Anterior cingulate cortex (tissue), 58 donors: ENCODE measurements at regions not wholly inside any gene's neighbourhood (a gene's known extent, or its start where the extent isn't known, plus 50 kb on each side); places are given as distances from the start of the nearest gene placed in this dataset.

Source experiments
- DNase-seq, 58 donors: peaks; one replicate each; lab custom pipeline; 2025; lab: John Stamatoyannopoulos, UW

DNA sequence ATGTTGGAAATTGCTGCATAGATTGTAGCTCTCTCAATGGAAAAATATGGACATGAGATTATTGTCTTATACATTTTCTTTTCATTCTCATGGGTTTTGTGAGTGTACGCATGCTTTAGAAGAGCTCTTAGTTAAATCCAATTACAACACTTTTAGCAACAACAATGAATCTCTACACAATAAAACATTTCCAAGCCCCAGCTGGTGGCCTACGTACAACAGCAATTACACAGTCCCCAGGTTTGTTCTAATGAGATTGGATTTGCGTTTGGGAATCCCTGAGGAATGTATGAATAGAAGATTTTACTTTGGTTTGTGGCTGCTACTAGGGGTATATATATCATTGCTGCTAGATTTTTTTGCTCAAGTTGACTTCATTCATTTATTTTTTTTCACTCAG is 98.6 kb downstream of the FHDC1 start:
- no peak for DNase-seq

DNA sequence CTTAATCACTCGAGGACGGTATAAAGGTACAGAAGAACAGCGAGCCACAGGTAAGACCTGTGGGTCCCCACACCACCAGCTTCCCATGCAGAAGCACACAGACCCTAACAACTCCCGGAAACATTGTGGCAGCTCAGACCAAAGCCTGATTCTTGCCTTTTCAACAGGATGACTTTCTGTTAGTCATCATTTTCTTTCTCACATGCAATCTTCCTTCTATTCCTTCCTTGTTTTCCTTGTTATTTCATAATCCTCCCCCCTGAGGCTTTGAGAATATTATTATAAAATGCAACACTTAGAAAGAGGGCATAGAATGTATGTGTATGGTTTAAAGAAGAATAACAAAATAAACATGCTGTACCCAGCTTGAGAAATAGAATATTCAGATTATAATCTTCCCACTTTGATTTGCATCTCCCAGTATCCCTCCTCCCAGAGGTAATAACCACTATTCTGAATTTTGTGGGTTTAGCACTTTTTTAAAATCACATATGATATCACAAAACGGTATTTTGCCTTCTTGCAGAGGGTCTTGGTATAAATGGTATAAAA is 100.9 kb downstream of the FHDC1 start:
- DNase-seq = no peak

DNA sequence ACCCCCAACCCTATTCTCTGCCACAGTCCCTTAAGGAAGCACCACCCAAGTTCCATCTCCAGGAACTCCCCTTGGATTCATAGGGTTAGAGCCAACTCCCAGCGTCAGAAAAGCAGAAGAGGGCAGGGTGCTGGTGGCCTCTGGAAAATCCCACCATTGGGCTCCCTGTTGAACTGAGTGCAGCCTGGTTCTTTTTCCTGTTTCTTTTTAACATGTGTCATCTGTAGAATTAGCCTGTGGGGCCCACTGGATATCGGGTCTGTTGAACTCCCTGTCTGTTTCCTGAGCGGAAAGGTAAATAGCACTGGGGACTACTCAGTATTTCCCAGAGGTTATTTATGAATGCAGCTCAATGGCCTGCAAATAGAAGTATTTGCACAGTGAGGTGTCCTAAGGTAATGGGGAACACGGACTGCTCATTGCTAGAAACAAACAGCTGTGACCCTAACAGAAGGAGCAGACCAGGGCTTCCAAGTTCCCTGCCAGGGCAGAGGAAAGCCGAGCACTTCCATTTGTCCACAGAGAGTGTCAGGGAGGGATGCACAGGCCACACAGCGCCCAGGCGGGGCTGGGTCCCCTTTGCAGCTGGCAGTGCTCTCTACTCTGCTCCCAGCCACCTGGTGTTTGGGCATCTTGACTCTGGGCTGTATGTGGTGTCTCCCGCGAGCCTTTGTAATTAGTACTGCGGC is 102.6 kb downstream of the FHDC1 start:
- no peak for DNase-seq

DNA sequence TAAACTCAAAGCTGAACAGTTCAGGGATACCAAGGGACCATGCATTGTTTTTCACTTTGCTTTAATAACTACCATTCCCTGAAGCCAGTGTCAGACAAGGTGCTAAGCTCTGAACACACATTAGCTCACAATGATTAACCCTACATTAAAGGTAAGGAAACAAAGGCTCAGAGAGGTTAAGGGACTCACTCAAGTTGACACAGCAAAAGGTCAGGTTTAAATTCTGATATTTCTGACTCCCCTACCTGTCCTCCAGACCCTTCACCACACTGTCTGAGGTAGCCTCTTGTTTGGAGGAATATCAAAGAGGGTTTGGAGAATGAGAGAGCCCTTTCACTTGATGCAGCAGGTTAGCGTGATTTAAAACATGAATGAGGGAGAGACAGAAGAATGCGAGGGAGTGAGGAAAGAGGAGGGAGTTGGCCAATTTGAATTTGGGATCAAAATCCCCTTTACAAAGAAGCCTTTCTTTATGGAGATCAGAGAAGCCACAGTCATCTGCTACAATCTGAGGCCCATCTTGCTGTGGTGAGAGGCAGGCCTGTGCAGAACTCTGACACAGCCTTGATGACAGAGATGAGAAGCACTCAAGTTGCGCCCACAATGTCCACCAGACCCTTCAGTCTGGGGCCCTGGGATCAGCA is 103.5 kb downstream of the FHDC1 start:
- DNase-seq = no peak

DNA sequence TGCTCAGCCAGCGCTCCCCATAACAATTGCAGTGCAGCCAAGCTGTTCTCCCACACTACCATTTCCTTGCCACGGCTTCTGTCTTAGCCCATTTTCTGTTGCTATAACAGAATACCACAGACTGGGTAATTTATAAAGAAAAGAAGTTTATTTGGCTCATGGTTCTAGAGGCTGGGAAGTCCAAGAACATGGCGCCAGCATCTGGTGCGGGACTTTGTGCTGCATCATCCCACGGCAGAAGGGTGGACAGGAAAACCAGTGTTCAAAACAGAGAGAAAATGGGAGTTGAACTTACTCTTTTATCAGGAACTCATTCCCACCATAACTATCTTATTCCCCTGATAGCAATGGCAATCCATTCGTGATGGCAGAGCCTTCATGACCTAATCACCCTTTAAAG is 104.6 kb downstream of the FHDC1 start:
- DNase-seq = peak in 4 of 58 donors; percentile 4 to 14 (median 10)

DNA sequence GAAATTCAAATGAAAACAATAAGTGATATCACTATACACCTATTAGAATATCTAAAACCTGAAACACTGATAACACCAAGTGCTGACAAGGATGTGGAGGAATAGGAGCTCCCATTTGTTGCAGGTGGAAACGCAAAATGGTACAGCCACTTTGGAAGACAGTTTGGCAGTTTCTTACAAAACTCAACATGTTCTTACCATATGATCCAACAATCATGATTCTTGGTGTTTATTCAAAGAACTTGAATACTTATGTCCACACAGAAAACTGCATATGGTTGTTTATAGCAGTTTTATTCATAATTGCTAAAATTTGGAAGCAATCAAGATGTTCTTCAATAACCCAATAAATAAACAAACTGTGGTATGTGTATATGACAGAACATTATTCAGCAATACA is 107.9 kb downstream of the FHDC1 start:
- no peak for DNase-seq

DNA sequence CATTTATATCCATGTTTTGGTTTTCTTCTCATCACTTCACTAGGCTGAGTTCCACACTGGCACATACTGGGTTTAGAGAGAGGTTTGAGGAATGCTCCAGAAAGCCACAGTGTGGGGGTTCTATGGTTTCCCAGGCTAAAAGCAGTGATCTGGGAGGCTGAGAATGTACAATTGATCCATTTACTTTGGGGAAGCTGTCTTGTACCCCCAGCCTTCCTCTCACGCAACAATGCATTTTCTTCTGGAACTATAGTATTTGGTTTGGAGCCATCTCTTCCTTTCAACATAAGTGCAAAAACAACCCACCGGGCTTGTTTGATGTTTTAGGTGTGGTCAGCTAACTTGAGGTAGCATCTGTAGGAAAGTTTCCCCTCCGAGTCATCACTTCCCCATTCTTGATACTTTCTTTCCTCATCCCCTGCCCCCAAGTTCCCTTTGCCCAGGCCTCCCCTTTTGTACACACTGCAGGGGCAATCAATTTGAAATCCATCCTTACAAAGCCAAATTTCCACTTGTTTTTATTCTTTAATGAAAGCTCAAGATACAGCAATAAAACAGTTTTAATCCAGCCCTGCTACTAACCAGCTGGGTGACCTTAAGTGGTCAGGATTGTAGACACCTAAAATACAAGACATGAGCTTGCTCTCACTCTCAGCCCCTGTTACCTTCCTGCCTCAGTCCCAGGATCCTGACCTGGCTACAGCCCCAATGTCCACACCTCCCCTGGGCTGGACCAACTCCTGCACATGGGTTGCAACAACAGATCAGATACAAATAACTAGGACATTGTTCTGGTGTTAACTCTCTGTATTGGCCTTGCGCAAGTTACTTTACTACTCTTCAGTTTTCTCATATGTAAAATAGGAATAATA is 109.2 kb downstream of the FHDC1 start:
- no peak for DNase-seq

DNA sequence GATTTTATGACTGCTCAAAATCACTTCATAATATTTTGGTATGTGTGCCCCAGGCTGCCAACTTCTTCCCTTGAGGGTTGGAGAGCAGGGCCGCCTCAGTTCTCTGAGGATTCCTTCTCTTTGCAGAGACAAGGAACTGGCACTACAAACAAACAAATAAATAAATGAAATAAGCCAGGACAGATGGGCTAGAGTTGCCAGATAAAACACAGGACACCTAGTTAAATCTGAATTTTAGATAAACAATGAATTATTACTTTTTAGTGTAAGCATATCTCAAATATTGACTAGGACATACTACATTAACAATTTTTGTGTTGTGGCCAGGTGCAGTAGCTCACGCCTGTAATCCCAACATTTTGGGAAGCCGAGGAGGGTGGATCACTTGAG is 122.5 kb downstream of the FHDC1 start:
- no peak for DNase-seq

DNA sequence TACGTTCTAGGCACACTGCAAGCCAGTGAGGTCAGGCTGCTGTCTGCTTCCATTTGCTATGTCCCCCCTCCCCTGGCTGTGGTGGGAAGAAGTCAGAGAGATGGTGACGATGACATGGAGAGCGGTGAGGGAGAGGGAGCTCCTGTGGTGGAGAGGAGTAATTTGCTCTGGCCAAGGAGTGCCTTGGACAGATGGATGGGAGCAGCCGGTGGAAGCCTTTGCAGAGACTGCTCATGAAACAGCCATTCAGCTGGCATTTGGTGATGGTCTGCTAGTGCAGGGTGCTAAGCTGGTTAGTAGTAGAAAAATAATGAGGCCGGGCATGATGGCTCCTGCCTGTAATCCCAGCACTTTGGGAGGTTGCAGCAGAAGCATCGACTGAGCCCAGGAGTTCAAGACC is 124.1 kb downstream of the FHDC1 start:
- DNase-seq = no peak

DNA sequence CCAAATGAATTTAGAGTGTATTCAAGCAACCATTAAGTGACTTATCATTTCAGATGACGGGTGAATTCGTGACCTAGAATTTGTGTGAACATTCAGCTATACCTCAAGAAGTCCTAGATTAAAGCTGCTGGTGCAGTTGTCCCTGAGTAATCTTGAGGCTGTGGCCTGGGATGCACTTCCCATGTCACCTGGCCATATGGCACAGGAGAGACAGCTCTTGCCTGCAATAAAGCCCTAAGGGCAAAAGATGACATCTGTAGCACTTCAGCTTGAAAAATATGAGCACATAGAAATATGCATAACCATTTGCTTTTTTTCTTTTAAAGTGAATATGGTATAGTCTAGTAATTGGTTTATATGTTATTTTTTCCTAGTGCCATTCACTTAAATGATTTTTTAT is 125.8 kb downstream of the FHDC1 start:
- DNase-seq = no peak

DNA sequence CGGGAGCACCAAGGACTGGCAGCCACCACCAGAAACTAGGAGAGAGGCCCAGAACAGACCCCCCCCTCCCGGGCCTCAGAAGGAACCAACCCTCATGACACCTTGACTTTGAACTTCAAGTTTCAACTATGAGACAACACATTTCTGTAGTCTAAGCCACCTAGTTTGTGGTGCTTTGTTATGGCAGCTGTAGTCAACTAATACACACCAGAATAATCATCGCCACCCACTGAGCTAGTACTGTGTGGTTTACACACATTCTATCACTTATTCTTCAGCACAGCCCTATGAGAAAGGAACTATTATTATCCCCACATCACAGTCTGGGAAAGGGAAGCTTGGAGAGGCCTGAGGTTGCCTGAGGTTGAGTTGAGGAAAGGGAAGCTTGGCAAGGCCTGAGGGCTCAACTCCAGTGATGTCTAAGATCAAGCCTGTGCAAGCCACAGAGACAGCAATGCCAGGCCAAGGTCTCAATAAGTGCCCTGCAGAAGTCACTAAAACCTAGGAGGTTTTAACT is 126.6 kb downstream of the FHDC1 start:
- no peak for DNase-seq

DNA sequence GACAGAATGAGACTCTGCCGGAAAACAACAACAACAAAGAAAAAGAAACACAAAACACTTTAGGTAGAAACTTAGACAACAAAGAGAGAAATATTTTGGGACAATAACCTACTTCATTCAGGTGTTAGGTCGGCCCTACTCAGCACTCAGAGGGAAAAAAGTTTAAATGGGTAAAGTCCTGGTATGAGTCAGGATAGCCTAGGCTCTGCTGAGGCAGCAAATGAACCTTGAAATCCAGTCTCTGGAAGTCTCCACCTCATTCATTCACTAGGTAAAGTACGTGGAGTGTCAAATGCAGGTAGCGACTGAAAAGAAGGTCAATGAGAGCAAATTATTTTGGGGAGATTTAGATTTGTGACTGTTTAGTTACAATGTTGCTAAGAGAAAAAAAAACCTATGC is 127.4 kb downstream of the FHDC1 start:
- no peak for DNase-seq

DNA sequence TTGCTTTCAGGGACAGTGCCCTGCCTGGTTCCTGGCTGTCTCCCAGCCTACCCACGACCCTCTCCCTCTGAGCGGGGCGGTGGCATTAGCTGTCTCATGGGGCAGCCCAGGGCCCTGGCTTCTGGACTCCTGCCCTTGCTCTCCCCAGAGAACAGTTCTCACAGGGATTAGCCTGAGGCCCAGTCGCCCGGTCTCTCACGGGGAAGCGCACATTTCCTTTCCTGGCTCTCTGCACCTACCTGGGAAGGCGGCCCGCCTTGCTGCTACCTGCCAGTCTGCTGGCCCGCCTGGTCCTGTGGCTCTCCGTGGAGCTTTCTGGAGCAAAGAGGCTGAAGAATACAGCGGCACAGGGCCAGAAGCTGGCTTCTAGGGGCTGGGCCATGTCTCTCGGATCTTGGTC is 128.4 kb downstream of the FHDC1 start:
- no peak for DNase-seq

DNA sequence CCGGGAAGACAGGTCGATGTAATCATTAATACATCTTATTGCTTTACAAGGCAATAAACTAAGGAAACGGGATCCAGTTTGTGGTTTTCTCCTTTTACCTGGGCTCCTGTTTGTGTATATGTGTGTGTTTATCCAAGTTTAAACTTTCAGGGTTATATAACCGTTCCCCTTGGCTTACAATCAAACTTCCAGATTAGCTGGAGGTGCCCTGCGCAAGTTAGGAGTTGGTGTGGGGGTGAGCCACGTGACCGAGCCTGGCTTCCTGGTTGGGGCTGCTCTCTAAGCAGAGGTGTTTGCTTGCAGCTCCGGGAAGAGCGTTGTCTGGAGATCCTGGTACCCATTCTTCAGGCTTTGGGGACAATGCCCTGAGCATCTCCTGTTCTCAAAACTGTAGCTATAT is 129.2 kb downstream of the FHDC1 start:
- DNase-seq = no peak

DNA sequence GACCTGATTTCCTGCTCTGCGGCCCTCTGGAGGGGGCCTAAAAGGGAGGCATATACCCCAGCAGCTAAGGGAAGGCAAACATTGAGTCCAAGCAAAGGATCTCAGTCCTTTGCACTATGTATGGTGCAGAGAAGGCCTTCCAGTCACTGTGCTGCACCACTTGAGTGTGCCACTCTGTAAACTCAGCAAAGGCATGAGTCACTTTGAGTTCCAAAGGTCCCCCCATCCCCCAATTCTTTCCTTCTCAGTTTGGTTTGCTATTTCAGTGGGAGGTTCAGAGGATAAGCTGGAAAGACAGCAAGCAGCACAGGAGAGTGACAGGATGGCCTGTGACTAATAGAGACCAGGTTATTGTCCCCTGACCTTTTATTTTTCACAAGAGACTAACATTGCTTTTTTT is 131.3 kb downstream of the FHDC1 start:
- no peak for DNase-seq

DNA sequence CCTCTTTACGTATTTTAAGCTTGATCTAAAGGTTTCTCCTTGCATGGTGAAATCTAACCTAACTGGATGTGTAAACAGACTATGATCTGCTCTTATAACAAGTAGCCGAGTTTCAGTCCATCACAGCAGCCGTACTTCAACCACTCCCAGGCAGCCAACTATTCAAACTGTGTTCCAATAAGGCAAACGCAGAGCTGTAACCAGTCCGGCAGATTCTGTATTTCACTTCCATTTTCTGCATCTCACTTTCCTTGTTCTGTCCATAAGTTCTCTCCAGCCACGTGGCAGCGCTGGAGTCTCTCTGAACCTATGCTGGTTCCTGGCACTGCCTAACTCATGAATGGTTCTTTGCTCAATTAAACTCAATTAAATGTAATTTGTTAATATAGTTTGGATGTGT is 132.6 kb downstream of the FHDC1 start:
- DNase-seq = no peak

DNA sequence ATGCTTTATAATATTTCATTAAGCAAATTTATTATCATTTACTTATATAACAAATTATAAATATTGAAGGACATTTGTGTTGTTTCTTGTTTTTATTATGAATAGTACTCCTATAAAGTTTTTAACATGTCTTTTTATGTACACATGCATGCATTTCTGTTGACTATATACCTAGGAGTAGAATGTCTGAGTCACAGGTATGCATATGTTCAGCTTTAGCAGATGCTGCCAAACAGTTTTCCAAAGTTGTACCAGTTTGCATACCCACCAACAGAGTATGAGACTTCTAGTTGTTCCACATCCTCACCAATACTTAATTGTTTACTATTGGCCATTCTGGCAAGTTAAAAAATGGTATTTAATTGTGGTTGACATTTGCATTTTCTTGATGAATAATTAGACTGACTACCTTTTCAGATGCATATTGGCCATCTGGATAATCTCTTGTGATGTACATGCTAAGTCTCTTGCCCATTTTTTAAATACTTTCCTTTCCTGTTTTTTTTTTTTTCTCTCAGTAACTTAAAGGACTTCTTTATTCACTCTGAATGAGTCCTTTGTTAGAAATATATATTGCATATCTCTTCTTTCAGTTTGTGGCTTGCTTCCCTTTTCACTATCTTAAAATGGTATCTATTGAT is 132.2 kb upstream of the TRIM2 start:
- DNase-seq = no peak

DNA sequence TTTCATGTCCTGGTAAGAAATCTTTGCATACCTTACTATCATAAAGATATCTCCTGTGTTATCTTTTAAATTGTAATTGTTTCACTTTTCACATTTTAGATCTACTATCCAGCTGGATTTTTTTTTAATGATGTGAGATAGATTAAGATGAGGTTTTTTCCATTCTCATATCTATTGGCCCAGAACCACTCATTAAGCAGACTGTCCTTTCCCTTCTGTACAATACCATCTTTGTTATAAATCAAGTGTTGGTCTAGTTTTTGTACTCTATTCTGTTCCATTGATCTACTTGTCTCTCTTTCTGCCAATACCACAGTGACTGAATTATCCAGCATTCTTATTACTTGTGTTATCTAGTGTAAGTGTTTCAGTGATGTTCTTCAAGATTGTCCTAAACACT is 131.6 kb upstream of the TRIM2 start:
- no peak for DNase-seq

DNA sequence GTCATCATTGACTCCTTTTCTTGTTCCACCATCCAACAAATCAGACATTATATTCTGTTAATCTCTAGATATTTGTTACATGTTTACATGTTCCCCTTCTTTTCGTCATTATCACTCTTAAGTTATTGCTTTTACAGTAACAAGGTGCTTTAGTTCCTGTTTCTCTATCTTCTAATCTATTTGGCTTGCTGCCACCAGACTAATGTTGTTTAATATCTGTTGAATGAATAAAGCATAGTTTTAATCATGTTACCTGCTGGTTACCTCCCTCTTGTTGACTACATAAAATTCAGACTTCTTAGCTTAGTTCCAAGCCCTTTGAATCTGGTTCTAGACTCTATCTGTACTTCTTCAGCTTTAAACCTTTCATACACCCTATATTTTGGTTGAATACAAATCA is 129.8 kb upstream of the TRIM2 start:
- DNase-seq = no peak

DNA sequence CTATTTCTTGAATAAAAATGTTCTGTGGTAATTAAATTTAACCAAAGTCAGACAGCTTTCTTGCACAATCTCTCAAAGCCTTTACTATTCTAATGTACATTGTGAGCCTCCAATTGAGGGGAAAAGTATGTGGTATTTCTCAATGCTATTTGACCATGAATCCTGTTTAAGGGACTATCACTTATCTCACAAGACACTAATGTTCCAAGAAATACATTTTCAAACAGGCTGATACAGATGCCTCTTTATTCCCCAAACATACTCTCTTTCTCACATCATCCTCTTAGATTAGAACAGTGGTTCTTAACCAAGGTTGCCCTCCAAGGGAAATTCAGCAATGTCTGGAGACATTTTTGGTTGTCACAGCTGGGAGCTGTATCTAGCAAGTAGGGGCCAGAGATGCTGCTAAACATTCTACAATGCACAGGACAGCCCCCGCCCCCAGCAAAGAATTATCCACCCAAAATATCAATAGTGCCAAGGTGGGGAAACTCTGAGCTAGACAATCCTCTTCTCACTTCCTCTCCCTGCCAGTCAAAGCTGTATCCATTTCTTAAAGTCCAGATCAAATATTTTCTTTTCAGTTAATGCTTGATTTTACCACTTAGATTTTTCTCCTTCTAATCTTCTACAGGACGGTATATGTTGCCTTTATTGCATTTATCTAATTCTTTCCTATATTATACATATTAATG is 129.2 kb upstream of the TRIM2 start:
- no peak for DNase-seq
